OCI-LY1 (cell line): ENCODE measurements at regions not wholly inside any gene's neighbourhood (a gene's known extent, or its start where the extent isn't known, plus 50 kb on each side); places are given as distances from the start of the nearest gene placed in this dataset.

Source experiments
- H2AFZ ChIP-seq: fragments of 200-600 bp; sonication (generic), shearing (Covaris generic); 2 replicates; pipeline ENCODE4 v1.6.0; 2014; ENCODE audit warnings: antibody characterized with exemption, mild to moderate bottlenecking, low read length
- H3F3A ChIP-seq: fragments of 200-600 bp; sonication (generic), shearing (Covaris generic); 2 replicates; pipeline ENCODE4 v1.6.0; 2014; ENCODE audit warnings: mild to moderate bottlenecking, antibody characterized with exemption, low read length, moderate library complexity; ENCODE audit not compliant: insufficient read depth
- H3K27ac ChIP-seq: fragments of 200-600 bp; sonication (generic); 2 replicates; pipeline ENCODE4 v1.5.1; 2014; ENCODE audit warnings: low read length, mixed run types, mild to moderate bottlenecking, low read depth; ENCODE audit not compliant: poor library complexity, severe bottlenecking
- H3K27me3 ChIP-seq: fragments of 200-600 bp; sonication (generic); 2 replicates; pipeline ENCODE4 v1.6.0; 2014; ENCODE audit warnings: antibody characterized with exemption, mild to moderate bottlenecking, low read length, moderate library complexity; ENCODE audit not compliant: insufficient read depth
- H3K36me3 ChIP-seq: fragments of 200-600 bp; sonication (generic); 2 replicates; pipeline ENCODE4 v1.6.1; 2014; ENCODE audit warnings: mild to moderate bottlenecking, antibody characterized with exemption, low read length, moderate library complexity, mixed read lengths; ENCODE audit not compliant: insufficient read depth
- H3K4me1 ChIP-seq: fragments of 200-600 bp; sonication (generic); 2 replicates; pipeline ENCODE4 v1.5.1; 2014; ENCODE audit warnings: mild to moderate bottlenecking, low read length, moderate library complexity; ENCODE audit not compliant: insufficient read depth, severe bottlenecking
- H3K4me2 ChIP-seq: fragments of 200-600 bp; sonication (generic), shearing (Covaris generic); 2 replicates; pipeline ENCODE4 v1.6.1; 2014; ENCODE audit warnings: low read length
- H3K4me3 ChIP-seq: fragments of 200-600 bp; sonication (generic); 2 replicates; pipeline ENCODE4 v1.5.1; 2014; ENCODE audit warnings: low read length, low read depth, mild to moderate bottlenecking, mixed read lengths; ENCODE audit not compliant: poor library complexity, severe bottlenecking
- H3K79me2 ChIP-seq: fragments of 200-600 bp; shearing (Covaris generic); 2 replicates; pipeline ENCODE4 v1.6.1; 2016; ENCODE audit warnings: mixed run types, low read length, mixed read lengths; ENCODE audit not compliant: insufficient read depth
- H3K9ac ChIP-seq: fragments of 200-600 bp; sonication (generic), shearing (Covaris generic); 2 replicates; pipeline ENCODE4 v1.6.1; 2014; ENCODE audit warnings: mild to moderate bottlenecking, low read length, mixed read lengths
- H3K9me2 ChIP-seq: fragments of 200-600 bp; sonication (generic), shearing (Covaris generic); 2 replicates; pipeline ENCODE4 v1.6.1; 2014; ENCODE audit warnings: low read depth, mild to moderate bottlenecking, low read length, mixed read lengths
- H3K9me3 ChIP-seq: fragments of 200-600 bp; shearing (Covaris generic); 2 replicates; pipeline ENCODE4 v1.6.1; 2014; ENCODE audit warnings: low read length, mixed read lengths
- H4K20me1 ChIP-seq: fragments of 200-600 bp; sonication (generic), shearing (Covaris generic); 2 replicates; pipeline ENCODE4 v1.6.0; 2016; ENCODE audit warnings: mild to moderate bottlenecking, low read length; ENCODE audit not compliant: insufficient read depth
- EZH2 ChIP-seq: fragments of 200-600 bp; sonication (generic), shearing (Covaris generic); IDR thresholded peaks from 2 replicates; pipeline ENCODE4 v1.8.0; 2017; ENCODE audit warnings: borderline replicate concordance, mixed run types, mild to moderate bottlenecking, antibody characterized with exemption, low read length, moderate library complexity, mixed read lengths
- TF ChIP-seq, protein P1 (sequence below): fragments of 200-600 bp; sonication (generic), shearing (Covaris generic); IDR thresholded peaks from 2 replicates; pipeline ENCODE4 v1.5.1; 2017; ENCODE audit warnings: mild to moderate bottlenecking, antibody characterized with exemption, low read length, moderate library complexity, mixed read lengths

DNA sequence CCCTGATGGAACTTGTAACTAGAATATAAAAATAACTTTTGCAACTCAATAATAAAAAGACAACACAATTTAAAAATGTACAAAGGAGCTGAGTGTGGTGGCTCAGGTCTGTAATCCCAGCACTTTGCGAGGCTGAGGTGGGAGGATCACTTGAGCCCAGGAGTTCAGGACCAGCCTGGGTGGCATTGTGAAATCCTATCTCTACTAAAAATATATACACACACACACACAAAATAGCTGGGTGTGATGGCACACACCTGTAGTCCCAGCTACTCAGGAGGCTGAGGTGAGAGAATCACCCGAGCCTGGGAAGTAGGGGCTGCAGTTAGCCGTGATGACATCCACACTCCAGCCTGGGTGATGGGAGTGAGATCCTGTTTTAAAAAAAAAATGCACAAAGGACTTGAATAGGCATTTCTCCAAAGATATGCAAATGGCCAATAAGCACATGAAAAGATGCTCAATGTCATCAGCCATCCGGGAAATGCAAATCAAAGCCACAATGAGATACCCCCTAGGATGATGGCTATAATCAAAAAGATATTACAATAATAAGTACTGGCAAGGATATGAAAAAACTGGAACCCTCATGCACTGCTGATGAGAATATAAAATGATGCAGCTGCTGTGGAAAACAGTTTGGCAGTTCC is 59.8 kb upstream of the SEPTIN5 start:
- H3K79me2 ChIP-seq, result no peaks in the 10 kb centered on the region

DNA sequence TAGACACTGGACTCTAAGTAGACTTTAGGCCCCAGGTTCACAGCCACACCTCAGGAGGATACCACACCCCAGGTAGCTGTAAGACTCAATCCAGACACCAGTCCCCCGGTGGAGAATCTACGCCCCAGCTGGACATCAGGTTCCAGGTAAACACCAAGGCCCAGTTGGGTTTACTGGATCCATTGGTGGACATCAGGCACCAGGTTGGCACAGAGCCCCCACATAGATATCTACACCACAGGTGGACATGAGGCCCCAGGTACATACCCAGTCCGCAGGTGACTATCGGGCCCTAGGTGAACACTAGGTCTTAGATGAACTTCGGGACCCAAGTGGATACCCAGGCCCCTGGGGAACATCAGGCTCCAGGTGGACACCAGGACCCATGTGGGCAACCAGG is 58.9 kb upstream of the SEPTIN5 start:
- Histone ChIP-seq H3K9me2 (no peaks in the 10 kb centered on the region), H2AFZ (no peak overlapping the region)
- no peak for TF ChIP-seq EZH2
- TF ChIP-seq, protein P1, sequence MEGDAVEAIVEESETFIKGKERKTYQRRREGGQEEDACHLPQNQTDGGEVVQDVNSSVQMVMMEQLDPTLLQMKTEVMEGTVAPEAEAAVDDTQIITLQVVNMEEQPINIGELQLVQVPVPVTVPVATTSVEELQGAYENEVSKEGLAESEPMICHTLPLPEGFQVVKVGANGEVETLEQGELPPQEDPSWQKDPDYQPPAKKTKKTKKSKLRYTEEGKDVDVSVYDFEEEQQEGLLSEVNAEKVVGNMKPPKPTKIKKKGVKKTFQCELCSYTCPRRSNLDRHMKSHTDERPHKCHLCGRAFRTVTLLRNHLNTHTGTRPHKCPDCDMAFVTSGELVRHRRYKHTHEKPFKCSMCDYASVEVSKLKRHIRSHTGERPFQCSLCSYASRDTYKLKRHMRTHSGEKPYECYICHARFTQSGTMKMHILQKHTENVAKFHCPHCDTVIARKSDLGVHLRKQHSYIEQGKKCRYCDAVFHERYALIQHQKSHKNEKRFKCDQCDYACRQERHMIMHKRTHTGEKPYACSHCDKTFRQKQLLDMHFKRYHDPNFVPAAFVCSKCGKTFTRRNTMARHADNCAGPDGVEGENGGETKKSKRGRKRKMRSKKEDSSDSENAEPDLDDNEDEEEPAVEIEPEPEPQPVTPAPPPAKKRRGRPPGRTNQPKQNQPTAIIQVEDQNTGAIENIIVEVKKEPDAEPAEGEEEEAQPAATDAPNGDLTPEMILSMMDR, result no peak

More for the DNA sequence above, 59.8 kb upstream of the SEPTIN5 start:
- no peak for TF ChIP-seq EZH2
- TF ChIP-seq, protein P1, result no peak
- Histone ChIP-seq H3K9me3 (no peaks in the 10 kb centered on the region), H3F3A (no peaks in the 10 kb centered on the region), H3K36me3 (no peaks in the 10 kb centered on the region), H4K20me1 (no peaks in the 10 kb centered on the region), H3K9ac (no peak overlapping the region), H2AFZ (no peak overlapping the region), H3K4me1 (no peaks in the 10 kb centered on the region), H3K27ac (no peak overlapping the region), H3K4me2 (no peak overlapping the region), H3K4me3 (no peak overlapping the region), H3K27me3 (no peaks in the 10 kb centered on the region), H3K9me2 (no peaks in the 10 kb centered on the region)

DNA sequence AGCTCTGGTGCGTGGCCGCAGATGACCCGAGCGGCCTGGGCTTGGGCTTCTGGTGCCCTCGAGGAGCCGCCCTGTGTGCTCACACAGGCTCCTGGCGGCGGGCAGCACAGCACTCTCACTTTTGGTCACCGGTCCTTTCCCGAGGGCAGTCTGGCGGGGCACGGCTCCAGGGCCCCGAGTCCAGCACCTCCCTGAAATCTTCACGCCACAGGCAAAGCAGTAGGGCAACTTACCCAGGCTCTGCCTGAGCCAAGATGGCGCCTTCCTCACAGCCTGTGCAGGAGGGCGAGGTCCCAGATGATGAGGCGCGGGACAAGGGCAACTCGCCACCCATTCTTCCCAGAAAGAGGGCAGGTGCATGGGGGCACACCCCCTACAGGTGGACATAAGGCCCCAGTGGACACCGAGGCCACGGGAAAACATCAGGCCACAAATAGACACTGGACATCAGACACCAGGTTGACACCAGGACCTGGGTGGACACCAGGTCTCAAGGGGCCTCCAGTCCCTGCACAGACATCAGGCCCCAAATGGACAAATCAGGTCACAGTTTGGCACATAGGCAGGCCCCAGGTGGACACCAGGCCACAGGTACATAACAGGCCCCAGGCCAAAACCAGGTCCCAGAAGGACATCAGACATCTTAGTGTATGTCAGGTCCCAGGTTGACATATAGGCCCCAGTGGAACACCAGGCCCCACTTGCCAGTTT is 57.6 kb upstream of the SEPTIN5 start:
- no peaks in the 10 kb centered on the region for H3K79me2 ChIP-seq
- no peak overlapping the region for H3K4me3 ChIP-seq
- no peak overlapping the region for H3K4me2 ChIP-seq
- no peaks in the 10 kb centered on the region for H3K9me3 ChIP-seq
- TF ChIP-seq EZH2, result no peak
- TF ChIP-seq, protein P1, result no peak
- no peak overlapping the region for H3K9ac ChIP-seq
- no peaks in the 10 kb centered on the region for H3F3A ChIP-seq
- H3K36me3 ChIP-seq, result no peaks in the 10 kb centered on the region
- no peak overlapping the region for H2AFZ ChIP-seq
- H3K27ac ChIP-seq, result no peak overlapping the region
- no peaks in the 10 kb centered on the region for H3K4me1 ChIP-seq
- H4K20me1 ChIP-seq, result no peaks in the 10 kb centered on the region
- no peaks in the 10 kb centered on the region for H3K9me2 ChIP-seq
- no peaks in the 10 kb centered on the region for H3K27me3 ChIP-seq

More for the DNA sequence above, 58.9 kb upstream of the SEPTIN5 start:
- Histone ChIP-seq H3K9ac (no peak overlapping the region), H3K79me2 (no peaks in the 10 kb centered on the region), H3K27ac (no peak overlapping the region), H3K4me3 (no peak overlapping the region), H3K36me3 (no peaks in the 10 kb centered on the region), H3K4me1 (no peaks in the 10 kb centered on the region), H4K20me1 (no peaks in the 10 kb centered on the region), H3K4me2 (no peak overlapping the region), H3F3A (no peaks in the 10 kb centered on the region), H3K27me3 (no peaks in the 10 kb centered on the region), H3K9me3 (no peaks in the 10 kb centered on the region)
